Breast epithelium (tissue), 3 donors: ENCODE measurements at regions not wholly inside any gene's neighbourhood (a gene's known extent, or its start where the extent isn't known, plus 50 kb on each side); places are given as distances from the start of the nearest gene placed in this dataset.

ENCODE experiments used
- POLR2A ChIP-seq: fragments of 450-650 bp; IDR thresholded peaks from one replicate; pipeline ENCODE4 v1.6.1; 2016; ENCODE audit warnings: antibody characterized with exemption, mild to moderate bottlenecking, moderate library complexity
- POLR2AphosphoS5 ChIP-seq, 3 donors: sonication (generic); formaldehyde crosslinking; IDR thresholded peaks; one replicate each; pipeline ENCODE4 v1.6.1; 2017; ENCODE audit warnings: antibody characterized with exemption in 3 of 3
- TF ChIP-seq, protein P1 (sequence below), 3 donors: fragments of 450-650 bp; IDR thresholded peaks; one replicate each; pipeline ENCODE4 v1.5.1; 2016 to 2017; ENCODE audit warnings: antibody characterized with exemption in 3 of 3, mild to moderate bottlenecking in 3 of 3, moderate library complexity in 3 of 3

DNA sequence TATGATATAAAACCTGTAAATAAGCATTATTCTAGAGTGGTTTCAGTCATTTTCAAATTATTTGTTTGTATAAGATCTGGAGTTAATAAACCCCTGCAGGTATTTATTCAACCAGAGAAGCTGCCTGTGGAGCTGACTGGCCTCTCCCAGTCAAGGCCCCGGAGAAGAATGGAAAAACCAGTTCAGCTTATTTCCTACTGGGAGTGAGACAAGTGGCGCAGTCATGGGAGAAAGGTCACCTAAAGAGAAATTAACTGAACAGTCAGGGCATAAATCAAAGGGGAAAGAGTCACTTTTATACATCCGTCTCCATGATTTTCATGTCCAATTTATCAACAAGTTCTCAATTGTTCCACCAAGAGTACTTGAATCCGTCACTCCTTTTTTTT lies 240.9 kb downstream of the RNF152 start:
- TF ChIP-seq, protein P1, sequence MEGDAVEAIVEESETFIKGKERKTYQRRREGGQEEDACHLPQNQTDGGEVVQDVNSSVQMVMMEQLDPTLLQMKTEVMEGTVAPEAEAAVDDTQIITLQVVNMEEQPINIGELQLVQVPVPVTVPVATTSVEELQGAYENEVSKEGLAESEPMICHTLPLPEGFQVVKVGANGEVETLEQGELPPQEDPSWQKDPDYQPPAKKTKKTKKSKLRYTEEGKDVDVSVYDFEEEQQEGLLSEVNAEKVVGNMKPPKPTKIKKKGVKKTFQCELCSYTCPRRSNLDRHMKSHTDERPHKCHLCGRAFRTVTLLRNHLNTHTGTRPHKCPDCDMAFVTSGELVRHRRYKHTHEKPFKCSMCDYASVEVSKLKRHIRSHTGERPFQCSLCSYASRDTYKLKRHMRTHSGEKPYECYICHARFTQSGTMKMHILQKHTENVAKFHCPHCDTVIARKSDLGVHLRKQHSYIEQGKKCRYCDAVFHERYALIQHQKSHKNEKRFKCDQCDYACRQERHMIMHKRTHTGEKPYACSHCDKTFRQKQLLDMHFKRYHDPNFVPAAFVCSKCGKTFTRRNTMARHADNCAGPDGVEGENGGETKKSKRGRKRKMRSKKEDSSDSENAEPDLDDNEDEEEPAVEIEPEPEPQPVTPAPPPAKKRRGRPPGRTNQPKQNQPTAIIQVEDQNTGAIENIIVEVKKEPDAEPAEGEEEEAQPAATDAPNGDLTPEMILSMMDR (IDR thresholded peaks at IDR 0.05) = no peak
- no peak for TF ChIP-seq POLR2A
- TF ChIP-seq POLR2AphosphoS5 (IDR thresholded peaks at IDR 0.05) = no peak
